Astrocyte (in vitro differentiated cells and primary cell): ENCODE measurements at regions not wholly inside any gene's neighbourhood (a gene's known extent, or its start where the extent isn't known, plus 50 kb on each side); places are given as distances from the start of the nearest gene placed in this dataset.

ENCODE experiments used
- DNase-seq: peaks from one replicate; pipeline ENCODE4 v3.0.0-alpha.2; 2010; ENCODE audit warnings: low read depth
- FAIRE-seq: peaks from 2 replicates; lab custom pipeline; 2011; peaks lifted over from hg19 to GRCh38; lab: Jason Lieb, UNC
- H2AFZ ChIP-seq: 2 replicates; pipeline ENCODE4 v1.6.0; 2012; ENCODE audit warnings: low read depth, low read length, inconsistent platforms
- H3K27ac ChIP-seq: 2 replicates; pipeline ENCODE4 v1.5.1; 2011; ENCODE audit warnings: low read depth, low read length, inconsistent platforms
- H3K27me3 ChIP-seq: 2 replicates; pipeline ENCODE4 v1.6.0; 2011; ENCODE audit warnings: low read length, inconsistent platforms; ENCODE audit not compliant: insufficient read depth
- H3K36me3 ChIP-seq: 2 replicates; pipeline ENCODE4 v1.5.1; 2011; ENCODE audit warnings: low read length, inconsistent platforms; ENCODE audit not compliant: insufficient read depth
- H3K4me1 ChIP-seq: 2 replicates; pipeline ENCODE4 v1.5.1; 2011; ENCODE audit warnings: low read length, inconsistent platforms; ENCODE audit not compliant: insufficient read depth
- H3K4me2 ChIP-seq: 2 replicates; pipeline ENCODE4 v1.6.0; 2012; ENCODE audit warnings: low read length, inconsistent platforms
- H3K4me3 ChIP-seq: 2 replicates; pipeline ENCODE4 v1.5.1; 2011; ENCODE audit warnings: low read depth, mild to moderate bottlenecking, low read length, inconsistent platforms; ENCODE audit not compliant: insufficient read depth
- H3K79me2 ChIP-seq: 2 replicates; pipeline ENCODE4 v1.6.0; 2012; ENCODE audit warnings: mild to moderate bottlenecking, low read length, inconsistent platforms; ENCODE audit not compliant: insufficient read depth
- H3K9ac ChIP-seq: 2 replicates; pipeline ENCODE4 v1.6.0; 2012; ENCODE audit warnings: mild to moderate bottlenecking, low read length, inconsistent platforms
- H3K9me3 ChIP-seq: 2 replicates; pipeline ENCODE4 v1.5.1; 2012; ENCODE audit warnings: low read depth, mild to moderate bottlenecking, low read length, inconsistent platforms; ENCODE audit not compliant: insufficient read depth
- H4K20me1 ChIP-seq: 2 replicates; pipeline ENCODE4 v1.6.0; 2012; ENCODE audit warnings: low read length, inconsistent platforms; ENCODE audit not compliant: insufficient read depth
- H3K27ac Mint-ChIP-seq: one replicate; pipeline ENCODE4 v1.8.0; 2021; ENCODE audit warnings: mild to moderate bottlenecking, mixed read lengths; ENCODE audit not compliant: unreplicated experiment
- H3K27me3 Mint-ChIP-seq: one replicate; pipeline ENCODE4 v1.8.0; 2021; ENCODE audit warnings: low read depth, mixed read lengths; ENCODE audit not compliant: unreplicated experiment
- H3K36me3 Mint-ChIP-seq: one replicate; pipeline ENCODE4 v1.8.0; 2021; ENCODE audit warnings: low read depth, mixed read lengths; ENCODE audit not compliant: unreplicated experiment
- H3K4me1 Mint-ChIP-seq: one replicate; pipeline ENCODE4 v1.8.0; 2021; ENCODE audit warnings: low read depth, mixed read lengths; ENCODE audit not compliant: unreplicated experiment
- H3K4me3 Mint-ChIP-seq: one replicate; pipeline ENCODE4 v1.8.0; 2021; ENCODE audit warnings: mild to moderate bottlenecking, moderate library complexity, mixed read lengths; ENCODE audit not compliant: unreplicated experiment
- H3K9me3 Mint-ChIP-seq: one replicate; pipeline ENCODE4 v1.8.0; 2021; ENCODE audit warnings: mild to moderate bottlenecking, mixed read lengths; ENCODE audit not compliant: unreplicated experiment
- EZH2 ChIP-seq: IDR thresholded peaks from 2 replicates; pipeline ENCODE4 v1.6.1; 2012; ENCODE audit warnings: mild to moderate bottlenecking, low read length, inconsistent platforms; ENCODE audit not compliant: insufficient read depth
- TF ChIP-seq, protein P1 (sequence below): IDR thresholded peaks from 2 replicates; pipeline ENCODE4 v1.5.1; 2011; ENCODE audit warnings: low read depth, mild to moderate bottlenecking, inconsistent platforms, low read length, moderate library complexity; ENCODE audit not compliant: insufficient read depth

- H3K4me3 ChIP-seq: no peak overlapping the region
- H3K4me1 ChIP-seq: no peaks in the 10 kb centered on the region
- FAIRE-seq (no peak), DNase-seq (no peak)
- no peaks in the 10 kb centered on the region for H3K79me2 ChIP-seq
- no peaks in the 10 kb centered on the region for H3K4me1 Mint-ChIP-seq
- H3K27me3 Mint-ChIP-seq: no peaks in the 10 kb centered on the region
- H3K4me2 ChIP-seq: no peak overlapping the region
- no peak overlapping the region for H3K4me3 Mint-ChIP-seq
- no peaks in the 10 kb centered on the region for H3K9me3 Mint-ChIP-seq
- no peak overlapping the region for H3K27ac Mint-ChIP-seq
- TF ChIP-seq EZH2: no peak
- TF ChIP-seq, protein P1, sequence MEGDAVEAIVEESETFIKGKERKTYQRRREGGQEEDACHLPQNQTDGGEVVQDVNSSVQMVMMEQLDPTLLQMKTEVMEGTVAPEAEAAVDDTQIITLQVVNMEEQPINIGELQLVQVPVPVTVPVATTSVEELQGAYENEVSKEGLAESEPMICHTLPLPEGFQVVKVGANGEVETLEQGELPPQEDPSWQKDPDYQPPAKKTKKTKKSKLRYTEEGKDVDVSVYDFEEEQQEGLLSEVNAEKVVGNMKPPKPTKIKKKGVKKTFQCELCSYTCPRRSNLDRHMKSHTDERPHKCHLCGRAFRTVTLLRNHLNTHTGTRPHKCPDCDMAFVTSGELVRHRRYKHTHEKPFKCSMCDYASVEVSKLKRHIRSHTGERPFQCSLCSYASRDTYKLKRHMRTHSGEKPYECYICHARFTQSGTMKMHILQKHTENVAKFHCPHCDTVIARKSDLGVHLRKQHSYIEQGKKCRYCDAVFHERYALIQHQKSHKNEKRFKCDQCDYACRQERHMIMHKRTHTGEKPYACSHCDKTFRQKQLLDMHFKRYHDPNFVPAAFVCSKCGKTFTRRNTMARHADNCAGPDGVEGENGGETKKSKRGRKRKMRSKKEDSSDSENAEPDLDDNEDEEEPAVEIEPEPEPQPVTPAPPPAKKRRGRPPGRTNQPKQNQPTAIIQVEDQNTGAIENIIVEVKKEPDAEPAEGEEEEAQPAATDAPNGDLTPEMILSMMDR: no peak
- H3K9ac ChIP-seq: no peak overlapping the region
- no peak overlapping the region for H3K27ac ChIP-seq
- no peaks in the 10 kb centered on the region for H3K36me3 Mint-ChIP-seq
- H3K27me3 ChIP-seq: no peaks in the 10 kb centered on the region
- H3K36me3 ChIP-seq: no peaks in the 10 kb centered on the region
- no peak overlapping the region for H2AFZ ChIP-seq
- no peaks in the 10 kb centered on the region for H3K9me3 ChIP-seq
- H4K20me1 ChIP-seq: no peaks in the 10 kb centered on the region
Observed at GRCh38 chr1:198075296-198075695, 81.5 kb upstream of the NEK7 start.

DNA sequence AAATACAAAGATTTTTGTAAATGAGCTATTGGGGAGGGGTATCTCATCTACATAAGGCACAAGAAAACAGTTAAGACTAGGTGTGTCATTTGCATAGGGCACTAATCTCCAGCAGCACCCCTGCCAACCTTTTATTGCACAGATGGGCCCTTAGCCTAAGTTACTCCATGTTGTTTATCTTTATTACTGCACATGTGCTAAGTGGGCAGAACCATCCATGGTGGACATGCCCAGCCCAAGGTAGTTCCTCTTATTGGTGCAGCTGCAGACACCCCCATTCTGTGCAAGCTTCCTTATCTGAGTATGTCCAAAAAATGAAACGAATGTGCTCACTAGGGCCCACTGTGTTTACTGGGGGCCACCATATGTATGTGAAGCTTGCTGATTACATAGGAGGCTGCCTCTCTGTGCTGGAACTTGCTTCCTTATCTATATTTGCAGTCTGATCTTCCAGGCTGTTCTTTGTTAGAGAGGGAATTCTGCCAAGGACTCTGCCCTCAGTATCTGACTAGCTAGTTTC is 77.3 kb upstream of the NEK7 start:
- no peak overlapping the region for H3K9ac ChIP-seq
- H3K79me2 ChIP-seq: no peaks in the 10 kb centered on the region
- H3K4me2 ChIP-seq: no peak overlapping the region
- H2AFZ ChIP-seq: no peak overlapping the region
- no peak for FAIRE-seq
- no peak overlapping the region for H3K4me3 ChIP-seq
- no peaks in the 10 kb centered on the region for H3K36me3 ChIP-seq
- Mint-ChIP-seq H3K4me1 (no peaks in the 10 kb centered on the region), H3K4me3 (no peak overlapping the region), H3K27me3 (no peaks in the 10 kb centered on the region), H3K9me3 (peaks cover 2% of the 10 kb centered on the region), H3K36me3 (no peaks in the 10 kb centered on the region), H3K27ac (no peak overlapping the region)
- TF ChIP-seq EZH2: no peak
- TF ChIP-seq, protein P1: no peak
- no peaks in the 10 kb centered on the region for H3K27me3 ChIP-seq
- H4K20me1 ChIP-seq: no peaks in the 10 kb centered on the region
- no peaks in the 10 kb centered on the region for H3K4me1 ChIP-seq
- H3K27ac ChIP-seq: no peak overlapping the region
- H3K9me3 ChIP-seq: no peaks in the 10 kb centered on the region
- DNase-seq: no peak

DNA sequence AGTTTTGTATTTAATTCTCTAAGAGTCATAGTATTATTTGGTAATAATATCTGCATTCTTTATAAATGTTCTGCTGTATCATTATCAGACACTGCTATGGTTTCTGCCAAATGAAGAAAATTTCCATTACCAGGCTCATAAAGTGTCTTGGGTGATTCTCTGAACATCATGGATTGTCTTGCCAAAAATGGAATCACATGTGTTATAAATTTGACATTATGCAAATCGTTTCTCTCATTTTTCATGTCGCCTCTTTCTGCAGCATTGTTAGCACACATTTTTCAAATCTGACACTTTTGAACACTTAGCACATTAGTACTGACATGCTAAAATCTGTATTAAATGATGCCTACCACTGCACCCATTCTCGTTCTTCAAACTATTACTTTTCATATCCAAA is 74.2 kb upstream of the NEK7 start:
- FAIRE-seq (no peak), DNase-seq (no peak)
- Histone ChIP-seq H3K36me3 (no peaks in the 10 kb centered on the region), H2AFZ (no peak overlapping the region), H3K4me3 (no peak overlapping the region), H3K4me2 (no peak overlapping the region), H3K27ac (no peak overlapping the region), H3K79me2 (no peaks in the 10 kb centered on the region), H4K20me1 (no peaks in the 10 kb centered on the region), H3K9ac (no peak overlapping the region), H3K4me1 (no peaks in the 10 kb centered on the region), H3K9me3 (no peaks in the 10 kb centered on the region), H3K27me3 (no peaks in the 10 kb centered on the region)
- no peaks in the 10 kb centered on the region for H3K27me3 Mint-ChIP-seq
- no peaks in the 10 kb centered on the region for H3K36me3 Mint-ChIP-seq
- H3K9me3 Mint-ChIP-seq: peaks cover 2% of the 10 kb centered on the region
- TF ChIP-seq EZH2: no peak
- TF ChIP-seq, protein P1: no peak
- H3K4me3 Mint-ChIP-seq: no peak overlapping the region
- H3K4me1 Mint-ChIP-seq: no peaks in the 10 kb centered on the region
- no peak overlapping the region for H3K27ac Mint-ChIP-seq
